Peyer's patch (tissue), 4 donors: ENCODE measurements at regions not wholly inside any gene's neighbourhood (a gene's known extent, or its start where the extent isn't known, plus 50 kb on each side); places are given as distances from the start of the nearest gene placed in this dataset.

Source experiments
- POLR2A ChIP-seq, 2 donors: fragments of 450-650 bp; IDR thresholded peaks; one replicate each; pipeline ENCODE4 v1.5.1; 2017; ENCODE audit warnings: antibody characterized with exemption in 2 of 2, mild to moderate bottlenecking in 2 of 2, moderate library complexity in 2 of 2
- TF ChIP-seq, protein P1 (sequence below), 6 experiments: fragments of 450-650 bp in 4 of 6; fragments of 200-600 bp in 2 of 6; sonication (generic) in 1 of 6; IDR thresholded peaks; one replicate each; pipeline ENCODE4 v1.5.1; 2017 to 2019; ENCODE audit warnings: antibody characterized with exemption in 6 of 6, mild to moderate bottlenecking in 3 of 6, moderate library complexity in 1 of 6

DNA sequence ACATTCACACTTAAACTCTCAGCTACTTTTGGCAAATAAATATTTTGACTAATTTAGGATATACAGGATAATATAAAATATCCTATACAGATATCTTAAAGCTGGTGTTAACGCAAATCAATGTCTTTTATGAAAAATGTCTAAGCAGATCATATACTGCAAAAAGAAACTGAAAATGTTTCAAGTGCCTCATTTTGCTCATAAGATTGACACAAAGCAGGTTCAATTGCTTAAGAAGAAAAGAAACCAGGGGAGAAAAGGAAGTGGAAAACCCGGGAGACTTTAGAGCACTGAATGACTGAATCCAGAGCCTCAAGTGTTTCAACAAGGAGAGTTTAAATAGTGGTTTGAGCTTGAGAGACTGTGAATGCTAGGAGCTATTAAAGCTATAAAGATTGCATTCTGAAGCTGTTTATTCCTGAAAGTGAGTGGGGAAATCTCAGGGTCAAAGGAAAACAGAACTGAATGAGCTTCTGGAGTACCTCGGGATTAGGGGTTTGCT is 1943.0 kb downstream of the MRPL39 start:
- TF ChIP-seq, protein P1, sequence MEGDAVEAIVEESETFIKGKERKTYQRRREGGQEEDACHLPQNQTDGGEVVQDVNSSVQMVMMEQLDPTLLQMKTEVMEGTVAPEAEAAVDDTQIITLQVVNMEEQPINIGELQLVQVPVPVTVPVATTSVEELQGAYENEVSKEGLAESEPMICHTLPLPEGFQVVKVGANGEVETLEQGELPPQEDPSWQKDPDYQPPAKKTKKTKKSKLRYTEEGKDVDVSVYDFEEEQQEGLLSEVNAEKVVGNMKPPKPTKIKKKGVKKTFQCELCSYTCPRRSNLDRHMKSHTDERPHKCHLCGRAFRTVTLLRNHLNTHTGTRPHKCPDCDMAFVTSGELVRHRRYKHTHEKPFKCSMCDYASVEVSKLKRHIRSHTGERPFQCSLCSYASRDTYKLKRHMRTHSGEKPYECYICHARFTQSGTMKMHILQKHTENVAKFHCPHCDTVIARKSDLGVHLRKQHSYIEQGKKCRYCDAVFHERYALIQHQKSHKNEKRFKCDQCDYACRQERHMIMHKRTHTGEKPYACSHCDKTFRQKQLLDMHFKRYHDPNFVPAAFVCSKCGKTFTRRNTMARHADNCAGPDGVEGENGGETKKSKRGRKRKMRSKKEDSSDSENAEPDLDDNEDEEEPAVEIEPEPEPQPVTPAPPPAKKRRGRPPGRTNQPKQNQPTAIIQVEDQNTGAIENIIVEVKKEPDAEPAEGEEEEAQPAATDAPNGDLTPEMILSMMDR (IDR thresholded peaks at IDR 0.05): no peak
- TF ChIP-seq POLR2A (IDR thresholded peaks at IDR 0.05): no peak
